Epithelial cell of esophagus (primary cell): ENCODE measurements at regions not wholly inside any gene's neighbourhood (a gene's known extent, or its start where the extent isn't known, plus 50 kb on each side); places are given as distances from the start of the nearest gene placed in this dataset.

Source experiments
- DNase-seq: peaks from one replicate; pipeline ENCODE4 v3.0.0; 2010; ENCODE audit warnings: low read depth
- H3K4me3 ChIP-seq: 2 replicates; pipeline ENCODE4 v1.5.1; 2011; ENCODE audit warnings: mild to moderate bottlenecking, low read length, control low read depth
- CTCF ChIP-seq: IDR thresholded peaks from 2 replicates; pipeline ENCODE4 v1.5.1; 2011; ENCODE audit warnings: low read depth, mild to moderate bottlenecking, low read length, control low read depth, inconsistent platforms; ENCODE audit not compliant: insufficient read depth; ENCODE audit errors: missing control alignments

GRCh38 chr7:67777119-67777518 is 780.5 kb downstream of the TYW1 start:
- no peak overlapping the region for H3K4me3 ChIP-seq
- no peak for TF ChIP-seq CTCF
- peak; percentile 28 for DNase-seq

GRCh38 chr7:67781841-67782240 is 785.2 kb downstream of the TYW1 start:
- DNase-seq, result no peak
- TF ChIP-seq CTCF, result no peak
- H3K4me3 ChIP-seq, result no peak overlapping the region

GRCh38 chr7:67786021-67786420 is 789.4 kb downstream of the TYW1 start:
- no peak for DNase-seq
- no peak overlapping the region for H3K4me3 ChIP-seq
- TF ChIP-seq CTCF, result no peak

GRCh38 chr7:67788669-67789068 is 792.0 kb downstream of the TYW1 start:
- no peak for TF ChIP-seq CTCF
- no peak overlapping the region for H3K4me3 ChIP-seq
- no peak for DNase-seq

GRCh38 chr7:67791918-67792317 is 795.3 kb downstream of the TYW1 start:
- DNase-seq, result no peak
- H3K4me3 ChIP-seq, result no peak overlapping the region
- TF ChIP-seq CTCF, result no peak

- no peak for TF ChIP-seq CTCF
- H3K4me3 ChIP-seq, result no peak overlapping the region
- DNase-seq, result no peak
These were observed 797.9 kb downstream of the TYW1 start for GRCh38 chr7:67794544-67794943.

GRCh38 chr7:67803789-67804188 is 807.2 kb downstream of the TYW1 start:
- no peak for DNase-seq
- H3K4me3 ChIP-seq, result no peak overlapping the region
- TF ChIP-seq CTCF, result no peak
